ENCODE measurements at regions not wholly inside any gene's neighbourhood (a gene's known extent, or its start where the extent isn't known, plus 50 kb on each side); places are given as distances from the start of the nearest gene placed in this dataset.

- intact Hi-C loops (cut with DNase I; ENCODE audit: low total_unique reads): no loop called here
- Histone ChIP-seq H3K27me3 (no peaks in the 10 kb centered on the region), H3K36me3 (no peaks in the 10 kb centered on the region), H3K4me3 (no peak overlapping the region), H3K4me1 (no peaks in the 10 kb centered on the region), H3K27ac (no peak overlapping the region), H3K9me3 (no peaks in the 10 kb centered on the region)
- DNase-seq: no peak
- WGBS, 5 donors: 72 to 84% (median 81%) methylated on average over 2 of the region's 2 CpGs
- TF ChIP-seq POLR2A (IDR thresholded peaks at IDR 0.05) (no peak), EP300 (IDR thresholded peaks at IDR 0.05) (no peak), POLR2AphosphoS5 (IDR thresholded peaks at IDR 0.05) (no peak), CTCF (IDR thresholded peaks at IDR 0.05) (no peak)
Observed at GRCh38 chr4:17252131-17252530, 259.8 kb downstream of the QDPR start.

- intact Hi-C loops (cut with DNase I; ENCODE audit: low total_unique reads): no loop called here
- TF ChIP-seq POLR2A (IDR thresholded peaks at IDR 0.05) (no peak), CTCF (IDR thresholded peaks at IDR 0.05) (no peak), EP300 (IDR thresholded peaks at IDR 0.05) (no peak), POLR2AphosphoS5 (IDR thresholded peaks at IDR 0.05) (no peak)
- H3K4me1 ChIP-seq: no peaks in the 10 kb centered on the region
- H3K4me3 ChIP-seq: no peak overlapping the region
- H3K27ac ChIP-seq: no peak overlapping the region
- H3K27me3 ChIP-seq: no peaks in the 10 kb centered on the region
- 60 to 72% (median 66%) methylated on average over 3 of the region's 3 CpGs for WGBS, 5 donors
- DNase-seq: no peak
- H3K36me3 ChIP-seq: no peaks in the 10 kb centered on the region
- no peaks in the 10 kb centered on the region for H3K9me3 ChIP-seq
Observed at GRCh38 chr4:17251101-17251500, 260.8 kb downstream of the QDPR start.

- Histone ChIP-seq H3K27ac (no peak overlapping the region), H3K36me3 (no peaks in the 10 kb centered on the region), H3K9me3 (no peaks in the 10 kb centered on the region), H3K27me3 (no peaks in the 10 kb centered on the region), H3K4me3 (no peak overlapping the region), H3K4me1 (no peaks in the 10 kb centered on the region)
- intact Hi-C loops (cut with DNase I; ENCODE audit: low total_unique reads): no loop called here
- no peak for DNase-seq
- TF ChIP-seq POLR2AphosphoS5 (IDR thresholded peaks at IDR 0.05) (no peak), POLR2A (IDR thresholded peaks at IDR 0.05) (no peak), EP300 (IDR thresholded peaks at IDR 0.05) (no peak), CTCF (IDR thresholded peaks at IDR 0.05) (no peak)
- WGBS, 5 donors: 84 to 90% (median 89%) methylated on average over 4 of the region's 4 CpGs
Observed at GRCh38 chr4:17250591-17250990, 261.3 kb downstream of the QDPR start.

- no peaks in the 10 kb centered on the region for H3K36me3 ChIP-seq
- TF ChIP-seq CTCF (IDR thresholded peaks at IDR 0.05): no peak
- no peak for TF ChIP-seq POLR2AphosphoS5 (IDR thresholded peaks at IDR 0.05)
- no peak for TF ChIP-seq EP300 (IDR thresholded peaks at IDR 0.05)
- TF ChIP-seq POLR2A (IDR thresholded peaks at IDR 0.05): no peak
- no peak for DNase-seq
- no peaks in the 10 kb centered on the region for H3K9me3 ChIP-seq
- no peak overlapping the region for H3K4me3 ChIP-seq
- H3K4me1 ChIP-seq: no peaks in the 10 kb centered on the region
- 68 to 84% (median 83%) methylated on average over 2 of the region's 2 CpGs for WGBS, 5 donors
- H3K27me3 ChIP-seq: no peaks in the 10 kb centered on the region
- no peak overlapping the region for H3K27ac ChIP-seq
- intact Hi-C loops (cut with DNase I; ENCODE audit: low total_unique reads): no loop called here
Observed at GRCh38 chr4:17246656-17247055, 265.2 kb downstream of the QDPR start.

Data from stomach (tissue), 8 donors.